Fibroblast of lung (primary cell): ENCODE measurements at regions not wholly inside any gene's neighbourhood (a gene's known extent, or its start where the extent isn't known, plus 50 kb on each side); places are given as distances from the start of the nearest gene placed in this dataset.
A peak's percentile ranks its signal among the peaks of the same experiment; 100 is the strongest.

ENCODE experiments used
- CTCF ChIP-seq, 2 donors: IDR thresholded peaks in 1 of 2; conservative IDR thresholded peaks in 1 of 2; 1 replicate in 1 of 2; 2 replicates in 1 of 2; pipeline ENCODE4 v1.5.1; 2011 to 2012; ENCODE audit warnings: low read length in 2 of 2, control low read depth in 1 of 2, inconsistent platforms in 1 of 2, low read depth in 1 of 2, mild to moderate bottlenecking in 1 of 2
- EZH2 ChIP-seq: IDR thresholded peaks from 2 replicates; pipeline ENCODE4 v1.5.1; 2012; ENCODE audit warnings: low read length, control low read depth, mild to moderate bottlenecking; ENCODE audit errors: missing control alignments

- TF ChIP-seq EZH2 (no peak), CTCF (conservative IDR thresholded peaks at IDR 0.05 in 1 of 2, IDR thresholded peaks at IDR 0.05 in 1 of 2; ENCODE audit: low read depth in 1 of 2, low read length in 2 of 2) (peak in 1 of 2 donors; percentile 7)
Measured at GRCh38 chr1:227465256-227465655, 98.1 kb upstream of the ZNF678 start.
